IPS-15b (cell line): ENCODE measurements at regions not wholly inside any gene's neighbourhood (a gene's known extent, or its start where the extent isn't known, plus 50 kb on each side); places are given as distances from the start of the nearest gene placed in this dataset.

Experiments used
- H3K27me3 ChIP-seq: one replicate; pipeline ENCODE4 v1.6.1; 2013; ENCODE audit warnings: low read length; ENCODE audit not compliant: control insufficient read depth, insufficient read depth
- H3K36me3 ChIP-seq: one replicate; pipeline ENCODE4 v1.6.1; 2013; ENCODE audit warnings: low read length; ENCODE audit not compliant: control insufficient read depth, insufficient read depth
- H3K4me1 ChIP-seq: one replicate; pipeline ENCODE4 v1.6.1; 2013; ENCODE audit warnings: mild to moderate bottlenecking, low read length; ENCODE audit not compliant: control insufficient read depth, insufficient read depth
- H3K4me3 ChIP-seq: one replicate; pipeline ENCODE4 v1.5.1; 2013; ENCODE audit warnings: low read depth, low read length
- H3K9ac ChIP-seq: one replicate; pipeline ENCODE4 v1.6.1; 2013; ENCODE audit warnings: low read depth, mild to moderate bottlenecking, low read length
- H3K9me3 ChIP-seq: one replicate; pipeline ENCODE4 v1.6.1; 2013; ENCODE audit warnings: mild to moderate bottlenecking, low read length; ENCODE audit not compliant: control insufficient read depth, insufficient read depth

DNA sequence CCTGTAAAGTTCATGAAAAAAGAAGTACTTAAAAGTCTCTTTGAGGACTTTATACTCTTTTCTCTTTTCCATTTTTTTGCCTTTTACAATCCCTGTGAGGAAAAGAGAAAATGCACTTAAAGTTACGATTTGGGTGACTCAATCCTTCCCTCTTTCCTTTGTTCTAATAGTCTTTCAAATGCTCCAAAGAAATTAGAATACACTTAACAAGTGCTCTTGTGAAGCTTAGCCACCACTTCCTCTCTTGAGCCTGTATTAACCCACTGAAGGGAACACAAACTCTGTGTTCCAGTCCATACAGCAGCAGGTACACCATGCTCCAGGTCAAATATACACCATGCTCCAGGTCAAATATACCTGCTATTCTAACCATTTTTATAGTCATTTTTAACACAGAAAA lies 581.1 kb upstream of the MGAT4C start:
- no peaks in the 10 kb centered on the region for H3K36me3 ChIP-seq
- no peaks in the 10 kb centered on the region for H3K9me3 ChIP-seq
- H3K4me1 ChIP-seq: peaks cover 14% of the 10 kb centered on the region
- H3K9ac ChIP-seq: no peak overlapping the region
- no peak overlapping the region for H3K4me3 ChIP-seq
- H3K27me3 ChIP-seq: no peaks in the 10 kb centered on the region

DNA sequence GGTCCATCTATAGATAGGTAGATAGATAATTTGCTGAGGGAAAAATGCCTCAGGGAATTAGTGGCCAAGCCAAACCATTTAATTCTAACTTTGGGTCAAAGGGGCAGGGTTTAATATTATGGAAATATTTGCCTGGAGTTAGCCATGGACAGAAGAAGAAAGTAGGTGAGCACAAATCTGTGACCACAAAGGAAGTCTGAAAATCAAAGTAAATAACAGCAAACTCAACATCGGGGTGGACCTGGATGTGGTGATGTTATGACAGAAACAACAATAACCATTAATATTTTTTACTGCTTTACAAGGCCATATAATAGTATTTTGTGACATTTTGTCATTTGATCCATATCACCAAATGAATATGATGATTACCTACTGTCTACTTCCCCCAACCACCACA lies 578.0 kb upstream of the MGAT4C start:
- no peaks in the 10 kb centered on the region for H3K9me3 ChIP-seq
- H3K4me1 ChIP-seq: peaks cover 14% of the 10 kb centered on the region
- no peaks in the 10 kb centered on the region for H3K36me3 ChIP-seq
- H3K9ac ChIP-seq: no peak overlapping the region
- H3K27me3 ChIP-seq: no peaks in the 10 kb centered on the region
- no peak overlapping the region for H3K4me3 ChIP-seq

GRCh38 chr12:86827409-86827808 lies 571.2 kb upstream of the MGAT4C start:
- Histone ChIP-seq H3K4me1 (no peaks in the 10 kb centered on the region), H3K4me3 (no peak overlapping the region), H3K9me3 (no peaks in the 10 kb centered on the region), H3K36me3 (no peaks in the 10 kb centered on the region), H3K9ac (no peak overlapping the region), H3K27me3 (no peaks in the 10 kb centered on the region)

DNA sequence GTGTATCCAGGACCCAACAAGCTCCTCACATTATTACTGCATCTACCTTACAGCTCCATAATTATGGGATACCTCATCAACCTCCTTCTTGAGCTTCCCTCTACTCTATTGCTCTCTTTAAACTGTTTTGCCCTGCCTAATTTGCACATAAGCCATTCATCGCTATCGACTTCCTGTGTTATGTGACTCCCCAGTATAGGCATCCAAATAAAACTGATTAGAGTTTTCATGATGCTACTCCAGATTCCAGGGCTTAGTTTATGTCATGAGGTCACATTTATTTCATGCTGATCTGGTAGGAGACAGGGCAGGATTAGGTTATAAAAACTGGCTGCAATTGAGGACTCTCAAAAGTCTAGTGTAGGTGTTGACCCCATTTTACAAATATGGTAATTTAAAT lies 569.9 kb upstream of the MGAT4C start:
- Histone ChIP-seq H3K9ac (no peak overlapping the region), H3K4me1 (no peaks in the 10 kb centered on the region), H3K4me3 (no peak overlapping the region), H3K27me3 (no peaks in the 10 kb centered on the region), H3K36me3 (no peaks in the 10 kb centered on the region), H3K9me3 (no peaks in the 10 kb centered on the region)

- no peaks in the 10 kb centered on the region for H3K36me3 ChIP-seq
- H3K9ac ChIP-seq: no peak overlapping the region
These were observed 545.2 kb upstream of the MGAT4C start for GRCh38 chr12:86801439-86801838.

DNA sequence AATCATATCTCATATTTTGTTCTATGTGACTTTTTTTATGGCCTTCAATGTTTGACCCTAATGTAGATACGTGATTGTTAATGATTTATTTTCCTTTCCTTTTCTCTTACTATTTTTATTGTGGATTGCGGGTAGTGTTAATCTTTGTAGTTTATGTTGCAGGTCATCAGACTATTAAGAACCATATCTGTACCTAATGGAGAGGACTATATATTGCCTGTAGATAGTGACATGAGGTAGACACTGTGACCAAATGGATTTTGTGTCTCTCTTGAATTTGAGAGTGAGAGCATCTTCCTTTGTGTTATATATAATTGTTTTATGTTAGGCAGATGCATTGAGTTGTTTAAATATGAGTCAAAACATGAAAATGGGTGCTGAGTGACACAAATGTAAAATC lies 543.4 kb upstream of the MGAT4C start:
- Histone ChIP-seq H3K4me1 (no peaks in the 10 kb centered on the region), H3K9ac (no peak overlapping the region), H3K9me3 (no peaks in the 10 kb centered on the region), H3K27me3 (no peaks in the 10 kb centered on the region), H3K4me3 (no peak overlapping the region), H3K36me3 (no peaks in the 10 kb centered on the region)

More at GRCh38 chr12:86801439-86801838, 545.2 kb upstream of the MGAT4C start:
- no peaks in the 10 kb centered on the region for H3K4me1 ChIP-seq
- no peaks in the 10 kb centered on the region for H3K27me3 ChIP-seq
- no peaks in the 10 kb centered on the region for H3K9me3 ChIP-seq
- H3K4me3 ChIP-seq: no peak overlapping the region

DNA sequence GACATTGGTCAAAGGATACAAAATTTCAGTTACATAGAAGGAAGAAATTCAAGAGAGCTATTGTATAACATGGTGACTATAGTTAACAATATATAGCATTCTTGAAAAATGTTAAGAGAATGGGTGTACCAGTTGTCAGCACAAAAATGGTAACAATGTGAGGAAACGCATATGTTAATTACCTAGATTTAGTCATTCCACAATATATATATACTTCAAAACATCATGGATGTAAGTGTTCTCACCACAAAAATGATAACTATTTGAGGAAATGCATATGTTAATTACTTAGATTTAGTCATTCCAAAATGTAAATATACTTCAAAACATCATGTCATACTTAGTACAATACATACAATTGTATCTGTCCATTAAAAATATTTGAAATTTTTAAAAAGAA lies 540.4 kb upstream of the MGAT4C start:
- Histone ChIP-seq H3K27me3 (no peaks in the 10 kb centered on the region), H3K4me3 (no peak overlapping the region), H3K9ac (no peak overlapping the region), H3K9me3 (no peaks in the 10 kb centered on the region), H3K36me3 (no peaks in the 10 kb centered on the region), H3K4me1 (no peaks in the 10 kb centered on the region)

GRCh38 chr12:86788661-86789060 lies 532.5 kb upstream of the MGAT4C start:
- no peaks in the 10 kb centered on the region for H3K4me1 ChIP-seq
- no peak overlapping the region for H3K9ac ChIP-seq
- no peak overlapping the region for H3K4me3 ChIP-seq
- no peaks in the 10 kb centered on the region for H3K27me3 ChIP-seq
- no peaks in the 10 kb centered on the region for H3K36me3 ChIP-seq
- H3K9me3 ChIP-seq: no peaks in the 10 kb centered on the region

DNA sequence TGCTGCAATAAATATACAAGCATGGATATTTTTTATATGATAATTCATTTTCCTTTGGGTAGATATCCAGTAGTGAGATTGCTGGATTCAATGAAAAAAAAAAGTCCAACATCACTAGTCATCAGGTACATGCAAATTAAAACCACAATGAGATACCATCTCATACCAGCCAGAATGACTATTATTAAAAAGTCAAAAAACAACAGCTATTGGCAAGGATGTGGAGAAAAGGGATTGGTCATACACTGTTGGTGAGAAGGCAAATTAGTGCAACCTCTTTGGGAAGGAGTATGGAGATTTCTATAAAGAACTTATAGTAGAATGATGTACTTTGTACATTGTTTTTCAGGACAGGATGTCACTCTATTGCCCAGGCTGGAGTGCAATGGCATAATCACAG lies 531.2 kb upstream of the MGAT4C start:
- Histone ChIP-seq H3K27me3 (no peaks in the 10 kb centered on the region), H3K9ac (no peak overlapping the region), H3K4me3 (no peak overlapping the region), H3K36me3 (no peaks in the 10 kb centered on the region), H3K9me3 (no peaks in the 10 kb centered on the region), H3K4me1 (no peaks in the 10 kb centered on the region)

GRCh38 chr12:86777325-86777724 lies 521.1 kb upstream of the MGAT4C start:
- no peaks in the 10 kb centered on the region for H3K4me1 ChIP-seq
- H3K4me3 ChIP-seq: no peak overlapping the region
- H3K9ac ChIP-seq: no peak overlapping the region
- H3K9me3 ChIP-seq: no peaks in the 10 kb centered on the region
- H3K36me3 ChIP-seq: no peaks in the 10 kb centered on the region
- no peaks in the 10 kb centered on the region for H3K27me3 ChIP-seq

- H3K4me3 ChIP-seq: no peak overlapping the region
- no peak overlapping the region for H3K9ac ChIP-seq
- no peaks in the 10 kb centered on the region for H3K9me3 ChIP-seq
- H3K36me3 ChIP-seq: no peaks in the 10 kb centered on the region
- no peaks in the 10 kb centered on the region for H3K4me1 ChIP-seq
- no peaks in the 10 kb centered on the region for H3K27me3 ChIP-seq
These were observed 518.7 kb upstream of the MGAT4C start for GRCh38 chr12:86774841-86775388.

- Histone ChIP-seq H3K9ac (no peak overlapping the region), H3K4me1 (no peaks in the 10 kb centered on the region), H3K27me3 (no peaks in the 10 kb centered on the region), H3K4me3 (no peak overlapping the region), H3K9me3 (no peaks in the 10 kb centered on the region), H3K36me3 (no peaks in the 10 kb centered on the region)
These were observed 516.5 kb upstream of the MGAT4C start for GRCh38 chr12:86772696-86773095.
